RWPE1 (cell line): ENCODE measurements at regions not wholly inside any gene's neighbourhood (a gene's known extent, or its start where the extent isn't known, plus 50 kb on each side); places are given as distances from the start of the nearest gene placed in this dataset.
A peak's percentile ranks its signal among the peaks of the same experiment; 100 is the strongest.

Source experiments
- CTCF ChIA-PET: fragments of 350-600 bp; sonication (Branson Sonifier 250); formaldehyde crosslinking; extraction: SDS; loops from one replicate; lab custom pipeline; 2021; lab: Yijun Ruan, JAX
- POLR2A ChIA-PET: fragments of 400-600 bp; formaldehyde crosslinking; extraction: SDS; loops from one replicate; lab custom pipeline; 2020; ENCODE audit warnings: antibody characterized with exemption; ENCODE audit not compliant: low non-redundant PET; lab: Yijun Ruan, JAX
- DNase-seq: peaks from one replicate; pipeline ENCODE4 v3.0.0; 2012; ENCODE audit warnings: low spot score
- H3K27ac ChIP-seq: fragments of 450-650 bp; 2 replicates; pipeline ENCODE4 v1.5.1; 2017
- CTCF ChIP-seq: fragments of 450-650 bp; conservative IDR thresholded peaks from 2 replicates; pipeline ENCODE4 v1.5.1; 2017; ENCODE audit warnings: low read depth, mild to moderate bottlenecking

DNA sequence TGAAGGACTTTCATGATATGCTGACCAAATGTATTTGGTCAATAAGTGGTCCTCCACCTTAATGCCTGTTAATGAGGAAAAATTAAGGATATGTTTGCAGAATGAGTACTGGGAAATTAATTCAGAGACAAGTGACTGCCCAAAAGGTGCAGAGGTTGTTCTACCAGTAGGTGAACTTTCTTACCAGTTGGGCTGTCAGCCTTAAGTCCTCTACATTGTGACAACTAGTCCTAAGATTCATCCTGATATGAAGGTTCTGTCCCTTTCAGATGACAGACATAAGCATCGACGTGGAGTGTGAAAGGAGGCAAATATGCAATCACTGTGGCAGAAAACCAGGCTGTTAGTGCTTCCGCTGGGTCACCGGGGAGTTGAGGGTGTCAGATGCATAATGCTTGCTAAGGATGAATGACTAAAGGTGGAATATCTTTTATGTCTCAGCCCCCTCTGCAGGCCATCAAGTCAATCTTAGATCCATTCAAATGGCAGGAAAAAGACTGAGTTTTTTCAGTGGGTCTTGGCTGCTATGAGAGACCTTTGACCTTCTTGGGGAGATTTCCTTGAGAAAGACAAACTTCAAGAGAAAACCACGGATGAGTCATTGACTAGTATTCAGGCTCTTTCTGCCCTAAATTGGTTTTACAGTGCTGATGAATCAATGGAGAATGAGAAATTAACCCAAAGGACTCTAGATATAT lies 226.0 kb downstream of the TPBG start:
- ChIA-PET CTCF (no interaction called here), POLR2A (no interaction called here)
- H3K27ac ChIP-seq = no peak overlapping the region
- DNase-seq = peak; percentile 47
- TF ChIP-seq CTCF = no peak

- ChIA-PET CTCF (interaction anchor here (0.5 kb wide), 1 partner anchor 797 kb away, joined by 4 read pairs; no protein-coding TSS in a partner anchor), POLR2A (no interaction called here)
- DNase-seq = no peak
- no peak for TF ChIP-seq CTCF
- H3K27ac ChIP-seq = no peak overlapping the region
Observed at GRCh38 chr6:82597201-82597600, 233.6 kb downstream of the TPBG start.

- POLR2A ChIA-PET = no interaction called here
- H3K27ac ChIP-seq = no peak overlapping the region
- DNase-seq = no peak
- CTCF ChIA-PET = interaction anchor here (1.2 kb wide), 1 partner anchor 463 kb away, joined by 6 read pairs; the partner anchor contains the start of gene UBE3D
- TF ChIP-seq CTCF = no peak
Observed at GRCh38 chr6:82602776-82603175, 239.2 kb downstream of the TPBG start.

DNA sequence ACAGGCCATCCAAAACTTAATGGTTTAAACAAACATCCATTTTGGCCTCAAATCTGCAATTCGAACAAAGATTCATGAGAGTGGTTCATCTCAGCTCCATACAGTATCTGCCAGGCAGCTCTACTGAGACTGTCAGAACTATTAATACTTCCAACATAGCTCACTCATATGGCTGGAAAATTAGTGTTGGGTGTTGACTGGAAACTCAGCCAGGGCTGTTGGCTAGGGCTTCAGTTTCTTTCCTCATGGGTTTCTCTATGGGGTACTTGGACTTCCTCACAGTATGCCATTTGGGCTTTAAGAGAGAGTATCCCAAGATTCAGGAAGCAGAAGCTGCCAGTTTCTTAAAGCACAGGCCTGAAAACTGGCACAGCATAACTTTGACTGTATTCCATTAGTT lies 240.3 kb downstream of the TPBG start:
- POLR2A ChIA-PET = no interaction called here
- no peak for TF ChIP-seq CTCF
- no peak overlapping the region for H3K27ac ChIP-seq
- CTCF ChIA-PET = interaction anchor here (0.6 to 1.2 kb wide), 2 partner anchors 462 to 1462 kb away, joined by 4 to 6 read pairs; partner anchors contain the start of gene UBE3D
- DNase-seq = no peak

GRCh38 chr6:82607998-82608725 lies 244.5 kb downstream of the TPBG start:
- DNase-seq = no peak
- no peak overlapping the region for H3K27ac ChIP-seq
- ChIA-PET POLR2A (no interaction called here), CTCF (no interaction called here)
- no peak for TF ChIP-seq CTCF

- no peak overlapping the region for H3K27ac ChIP-seq
- no peak for DNase-seq
- POLR2A ChIA-PET = no interaction called here
- TF ChIP-seq CTCF = no peak
- CTCF ChIA-PET = no interaction called here
Observed at GRCh38 chr6:82608781-82609180, 245.2 kb downstream of the TPBG start.
